GM23338 (cell line): ENCODE measurements at regions not wholly inside any gene's neighbourhood (a gene's known extent, or its start where the extent isn't known, plus 50 kb on each side); places are given as distances from the start of the nearest gene placed in this dataset.

Source experiments
- CREB1 ChIP-seq: fragments of 250-450 bp; sonication (Bioruptor Pico); IDR thresholded peaks from 2 replicates; pipeline ENCODE4 v1.5.0; 2020; ENCODE audit warnings: low read depth, mild to moderate bottlenecking, moderate library complexity
- CTCF ChIP-seq, 2 experiments: fragments of 200-600 bp in 1 of 2; sonication (generic) in 1 of 2; conservative IDR thresholded peaks; 2 replicates each; pipeline versions ENCODE4 v1.5.1 to v1.6.1; 2016 to 2017; ENCODE audit warnings: antibody characterized with exemption in 2 of 2, low read depth in 2 of 2, mild to moderate bottlenecking in 2 of 2, moderate library complexity in 1 of 2
- ETS1 ChIP-seq: IDR thresholded peaks from 2 replicates; pipeline ENCODE4 v1.6.1; 2016; ENCODE audit warnings: antibody characterized with exemption
- EZH2 ChIP-seq: fragments of 200-600 bp; sonication (generic); IDR thresholded peaks from one replicate; pipeline ENCODE4 v1.8.0; 2017; ENCODE audit warnings: antibody characterized with exemption, mild to moderate bottlenecking, low read depth; ENCODE audit not compliant: unreplicated experiment
- POLR2AphosphoS5 ChIP-seq: IDR thresholded peaks from 2 replicates; pipeline ENCODE4 v1.6.1; 2016; ENCODE audit warnings: antibody characterized with exemption, low read depth
- REST ChIP-seq: IDR thresholded peaks from one replicate; pipeline ENCODE4 v1.6.1; 2018; ENCODE audit warnings: antibody characterized with exemption; ENCODE audit not compliant: unreplicated experiment
- ZNF331 ChIP-seq: fragments of 250-450 bp; sonication (Bioruptor Pico); IDR thresholded peaks from 2 replicates; pipeline ENCODE4 v1.5.0; 2020; ENCODE audit warnings: low read depth, mild to moderate bottlenecking, moderate library complexity
- ZNF462 ChIP-seq: fragments of 250-450 bp; sonication (Bioruptor Pico); IDR thresholded peaks from 2 replicates; pipeline ENCODE4 v1.5.0; 2020; ENCODE audit warnings: mild to moderate bottlenecking, moderate library complexity

GRCh38 chr4:155033604-155034003, 174.8 kb upstream of the NPY2R start:
- TF ChIP-seq EZH2, result no peak
- no peak for TF ChIP-seq CTCF (conservative IDR thresholded peaks at IDR 0.05; ENCODE audit: low read depth in 2 of 2)
- TF ChIP-seq REST, result no peak
- no peak for TF ChIP-seq ETS1
- TF ChIP-seq ZNF462 (CRISPR knock-in tag), result no peak
- no peak for TF ChIP-seq POLR2AphosphoS5
- TF ChIP-seq ZNF331, result no peak
- TF ChIP-seq CREB1 (CRISPR knock-in tag), result no peak
